Dermis blood vessel endothelial cell (primary cell): ENCODE measurements at regions not wholly inside any gene's neighbourhood (a gene's known extent, or its start where the extent isn't known, plus 50 kb on each side); places are given as distances from the start of the nearest gene placed in this dataset.
"Not testable (repeated sequence)": the region's sequence is repeated elsewhere in the genome, so short reads cannot be mapped to it uniquely, and the experiment has no call there.

Experiments
- DNase-seq: peaks from one replicate; pipeline ENCODE4 v3.0.0; 2010

- no peak for DNase-seq
Observed at GRCh38 chr6:169099411-169100202, 154.0 kb downstream of the THBS2 start.

- DNase-seq: not testable (repeated sequence)
Observed at GRCh38 chr6:169098651-169099050, 155.0 kb downstream of the THBS2 start.

- DNase-seq: no peak
Observed at GRCh38 chr6:169098116-169098515, 155.5 kb downstream of the THBS2 start.

- DNase-seq: no peak
Observed at GRCh38 chr6:169097381-169097959, 156.2 kb downstream of the THBS2 start.

- no peak for DNase-seq
Observed at GRCh38 chr6:169096388-169096787, 157.3 kb downstream of the THBS2 start.

GRCh38 chr6:169095153-169095552 is 158.5 kb downstream of the THBS2 start:
- DNase-seq: no peak

- DNase-seq: no peak
Observed at GRCh38 chr6:169094552-169094950, 159.1 kb downstream of the THBS2 start.

GRCh38 chr6:169093770-169094551 is 159.7 kb downstream of the THBS2 start:
- no peak for DNase-seq

- DNase-seq: no peak
Observed at GRCh38 chr6:169093066-169093723, 160.5 kb downstream of the THBS2 start.

GRCh38 chr6:169092375-169092774 is 161.3 kb downstream of the THBS2 start:
- no peak for DNase-seq

- DNase-seq: not testable (repeated sequence)
Observed at GRCh38 chr6:169090514-169091127, 163.0 kb downstream of the THBS2 start.

GRCh38 chr6:169088762-169089161 is 164.9 kb downstream of the THBS2 start:
- no peak for DNase-seq

- DNase-seq: no peak
Observed at GRCh38 chr6:169087443-169088041, 166.1 kb downstream of the THBS2 start.

- not testable (repeated sequence) for DNase-seq
Observed at GRCh38 chr6:169086616-169087015, 167.0 kb downstream of the THBS2 start.

- no peak for DNase-seq
Observed at GRCh38 chr6:169086020-169086419, 167.6 kb downstream of the THBS2 start.

- peak; percentile 4 for DNase-seq
Observed at GRCh38 chr6:169085466-169085865, 168.2 kb downstream of the THBS2 start.

- not testable (repeated sequence) for DNase-seq
Observed at GRCh38 chr6:169084557-169084956, 169.1 kb downstream of the THBS2 start.

- no peak for DNase-seq
Observed at GRCh38 chr6:169084067-169084466, 169.6 kb downstream of the THBS2 start.

- no peak for DNase-seq
Observed at GRCh38 chr6:169083508-169083874, 170.2 kb downstream of the THBS2 start.

- no peak for DNase-seq
Observed at GRCh38 chr6:169082817-169083507, 170.7 kb downstream of the THBS2 start.

GRCh38 chr6:169082093-169082492 is 171.6 kb downstream of the THBS2 start:
- no peak for DNase-seq

GRCh38 chr6:169081248-169081647 is 172.4 kb downstream of the THBS2 start:
- no peak for DNase-seq
